Heart left ventricle (tissue), 16 donors: ENCODE measurements at regions not wholly inside any gene's neighbourhood (a gene's known extent, or its start where the extent isn't known, plus 50 kb on each side); places are given as distances from the start of the nearest gene placed in this dataset.

Experiments used
- ATAC-seq, 4 donors: fragments of 200-7000 bp; cut with Tn5 transposase; one replicate each; pipeline ENCODE4 v1.9.1; 2020 to 2022; ENCODE audit warnings: moderate library complexity in 4 of 4, mild to moderate bottlenecking in 3 of 4, moderate number of reproducible peaks in 1 of 4
- DNase-seq, 5 donors: peaks; one replicate each; pipeline ENCODE4 v3.0.0-alpha.2; 2020
- H3K27ac ChIP-seq, 12 donors: fragments of 200-600 bp; sonication (generic) in 4 of 12; one replicate each; pipeline versions ENCODE4 v1.5.0 to v1.8.0; 2016 to 2022; ENCODE audit warnings: mild to moderate bottlenecking in 2 of 12
- H3K27me3 ChIP-seq, 9 donors: fragments of 200-600 bp; sonication (generic) in 2 of 9; one replicate each; pipeline versions ENCODE4 v1.5.1 to v1.8.0; 2016 to 2022; ENCODE audit warnings: mild to moderate bottlenecking in 3 of 9
- H3K36me3 ChIP-seq, 9 donors: fragments of 200-600 bp; sonication (generic) in 2 of 9; one replicate each; pipeline versions ENCODE4 v1.5.0 to v1.8.0; 2018 to 2022; ENCODE audit warnings: mild to moderate bottlenecking in 2 of 9
- H3K4me1 ChIP-seq, 12 donors: fragments of 200-600 bp; sonication (generic) in 4 of 12; one replicate each; pipeline versions ENCODE4 v1.5.0 to v1.8.0; 2016 to 2022; ENCODE audit warnings: mild to moderate bottlenecking in 3 of 12
- H3K4me3 ChIP-seq, 12 donors: fragments of 200-600 bp; sonication (generic) in 4 of 12; one replicate each; pipeline versions ENCODE4 v1.5.0 to v1.8.0; 2017 to 2022; ENCODE audit warnings: mild to moderate bottlenecking in 9 of 12, moderate library complexity in 4 of 12
- H3K9me3 ChIP-seq, 12 donors: fragments of 200-600 bp; sonication (generic) in 4 of 12; one replicate each; pipeline versions ENCODE4 v1.5.0 to v1.8.0; 2016 to 2022; ENCODE audit warnings: mild to moderate bottlenecking in 1 of 12
- POLR2A ChIP-seq, 2 donors: fragments of 450-650 bp; IDR thresholded peaks; one replicate each; pipeline ENCODE4 v1.6.1; 2017; ENCODE audit warnings: antibody characterized with exemption in 2 of 2, mild to moderate bottlenecking in 2 of 2, moderate library complexity in 2 of 2
- WGBS, 4 donors: extraction: QIAGEN DNeasy Blood & Tissue Kit in 2 of 4; methylation state at CpG; one replicate each; pipeline versions ENCODE4 v1.1.5 to v1.1.7; 2013 to 2018; 5-methylcytosine and 5-hydroxymethylcytosine counted together
- intact Hi-C, 10 donors: fragments of 100-400 bp; cut with DNase I; formaldehyde crosslinking; loops; one replicate each; pipeline versions ENCODE4 v1.11.1 to v1.14.2; 2022
- TF ChIP-seq, protein P1 (sequence below), 12 donors: fragments of 200-600 bp; sonication (generic) in 4 of 12; IDR thresholded peaks; one replicate each; pipeline versions ENCODE4 v1.5.0 to v1.8.0; 2018 to 2022; ENCODE audit warnings: antibody characterized with exemption in 12 of 12, mild to moderate bottlenecking in 5 of 12
- donor health status: ischemic (EF 13 %, LVEDD 7.1; RV severe dilation, severe dysfunction).
- donor health status: healthy with polysubstance abuse.
- donor health status: DM: no; HTN: yes; CAD: no.
- donor health status: DM: no; HTN: no; CAD: no.
- donor health status: ischemic (EF 25% LVEDD 6.9; RV normal size, moderate dysfunction).
- donor health status: ischemic (EF 25% LVEDD 5.7; RV mildly dilated, moderate dysfunction).
- donor health status: healthy.
- donor health status: DM: yes; HTN: yes; CAD: no.
- donor health status: ischemic (EF 35%, LVEDD 5.7; RV mildly dilated, moderate dysfunction).
- donor health status: nonischemic (EF 11% LVEDD 7.7; RV severe dilation, severe dysfunction).
- donor health status: DM: yes; HTN: yes; CAD: no.
- donor health status: PGD.
- donor health status: ischemic (EF 29% LVEDD 5.4; RV normal size, mild dysfunction).
- donor health status: nonischemic (EF 23%, LVEDD 6.1; RV moderate dilation, normal function).

DNA sequence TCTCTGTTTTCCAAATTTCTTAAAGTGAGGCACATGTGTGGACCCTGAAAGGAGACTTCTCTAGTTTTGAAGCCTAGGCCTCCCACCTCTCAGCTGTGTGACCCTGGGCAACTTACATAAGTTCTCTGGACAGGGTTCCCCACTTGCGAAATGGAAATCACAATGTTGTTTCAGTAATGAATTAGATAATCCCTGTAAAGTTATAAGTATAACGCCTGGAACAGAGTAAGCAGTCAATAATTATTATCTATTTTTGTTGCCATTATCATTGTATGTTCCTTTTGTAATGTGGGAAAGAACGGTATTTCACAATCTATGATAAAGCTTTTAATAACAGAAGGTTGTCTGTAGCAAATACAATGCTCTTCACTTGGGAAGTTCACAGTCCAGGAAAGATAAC, 437.3 kb upstream of the ZNF507 start:
- Histone ChIP-seq H3K4me3 (no peak overlapping the region), H3K9me3 (peaks cover 0 to 3% (median 0%) of the 10 kb centered on the region in 12 donors), H3K27me3 (no peaks in the 10 kb centered on the region), H3K4me1 (peaks cover 0 to 14% (median 4%) of the 10 kb centered on the region in 12 donors), H3K36me3 (no peaks in the 10 kb centered on the region), H3K27ac (peak overlapping the region in 1 of 12 donors; percentile 19)
- ATAC-seq (no peak), DNase-seq (no peak)
- no peak for TF ChIP-seq POLR2A (IDR thresholded peaks at IDR 0.05)
- TF ChIP-seq, protein P1, sequence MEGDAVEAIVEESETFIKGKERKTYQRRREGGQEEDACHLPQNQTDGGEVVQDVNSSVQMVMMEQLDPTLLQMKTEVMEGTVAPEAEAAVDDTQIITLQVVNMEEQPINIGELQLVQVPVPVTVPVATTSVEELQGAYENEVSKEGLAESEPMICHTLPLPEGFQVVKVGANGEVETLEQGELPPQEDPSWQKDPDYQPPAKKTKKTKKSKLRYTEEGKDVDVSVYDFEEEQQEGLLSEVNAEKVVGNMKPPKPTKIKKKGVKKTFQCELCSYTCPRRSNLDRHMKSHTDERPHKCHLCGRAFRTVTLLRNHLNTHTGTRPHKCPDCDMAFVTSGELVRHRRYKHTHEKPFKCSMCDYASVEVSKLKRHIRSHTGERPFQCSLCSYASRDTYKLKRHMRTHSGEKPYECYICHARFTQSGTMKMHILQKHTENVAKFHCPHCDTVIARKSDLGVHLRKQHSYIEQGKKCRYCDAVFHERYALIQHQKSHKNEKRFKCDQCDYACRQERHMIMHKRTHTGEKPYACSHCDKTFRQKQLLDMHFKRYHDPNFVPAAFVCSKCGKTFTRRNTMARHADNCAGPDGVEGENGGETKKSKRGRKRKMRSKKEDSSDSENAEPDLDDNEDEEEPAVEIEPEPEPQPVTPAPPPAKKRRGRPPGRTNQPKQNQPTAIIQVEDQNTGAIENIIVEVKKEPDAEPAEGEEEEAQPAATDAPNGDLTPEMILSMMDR (IDR thresholded peaks at IDR 0.05), result no peak
- intact Hi-C loops, result no loop called here
- 40 to 62% (median 46%) methylated on average over 3 of the region's 3 CpGs for WGBS, 4 donors

DNA sequence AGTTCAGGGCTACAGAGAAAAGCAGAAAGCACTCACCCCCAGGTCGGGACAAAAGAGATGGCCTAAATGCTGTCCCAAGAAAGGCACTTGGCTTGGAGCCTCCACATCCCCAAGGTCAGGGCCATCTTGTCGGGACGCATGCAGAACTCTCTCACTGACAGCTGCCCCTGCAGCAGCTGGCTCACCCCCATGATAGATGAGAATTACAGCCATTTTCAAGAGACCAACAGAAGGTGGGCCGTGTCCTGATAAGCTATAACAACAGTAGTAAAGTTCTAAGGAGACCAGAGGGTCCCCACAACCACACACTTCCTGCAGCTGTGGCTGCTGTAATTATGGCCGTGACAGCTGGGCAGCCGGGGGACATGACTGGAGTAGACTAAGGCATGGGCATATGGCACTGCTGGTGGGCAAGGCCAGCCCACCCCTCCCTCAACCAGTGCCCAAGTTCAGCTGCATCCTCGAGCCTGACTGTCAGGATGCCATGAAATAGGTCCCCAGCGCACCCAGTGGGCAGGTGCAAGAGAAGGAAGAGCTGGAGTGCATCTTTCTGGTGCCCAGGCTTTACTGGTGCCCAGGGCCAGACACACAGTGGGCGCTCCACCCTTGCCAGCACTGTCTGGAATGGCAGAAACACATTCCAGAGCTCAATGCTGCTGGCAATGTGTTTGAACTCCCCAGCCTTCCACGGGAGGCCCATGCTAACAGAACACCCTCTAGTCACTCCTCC, 436.7 kb upstream of the ZNF507 start:
- DNase-seq (no peak), ATAC-seq (peak in 2 of 4 donors; percentile 23 to 40)
- peaks cover 0 to 14% (median 4%) of the 10 kb centered on the region in 12 donors for H3K4me1 ChIP-seq
- H3K9me3 ChIP-seq, result peaks cover 0 to 3% (median 0%) of the 10 kb centered on the region in 12 donors
- 50 to 65% (median 59%) methylated on average over 6 to 10 of the region's 10 CpGs for WGBS, 4 donors
- intact Hi-C loops, result no loop called here
- H3K4me3 ChIP-seq, result no peak overlapping the region
- no peaks in the 10 kb centered on the region for H3K36me3 ChIP-seq
- H3K27me3 ChIP-seq, result no peaks in the 10 kb centered on the region
- H3K27ac ChIP-seq, result no peak overlapping the region
- TF ChIP-seq, protein P1 (IDR thresholded peaks at IDR 0.05), result no peak
- no peak for TF ChIP-seq POLR2A (IDR thresholded peaks at IDR 0.05)

DNA sequence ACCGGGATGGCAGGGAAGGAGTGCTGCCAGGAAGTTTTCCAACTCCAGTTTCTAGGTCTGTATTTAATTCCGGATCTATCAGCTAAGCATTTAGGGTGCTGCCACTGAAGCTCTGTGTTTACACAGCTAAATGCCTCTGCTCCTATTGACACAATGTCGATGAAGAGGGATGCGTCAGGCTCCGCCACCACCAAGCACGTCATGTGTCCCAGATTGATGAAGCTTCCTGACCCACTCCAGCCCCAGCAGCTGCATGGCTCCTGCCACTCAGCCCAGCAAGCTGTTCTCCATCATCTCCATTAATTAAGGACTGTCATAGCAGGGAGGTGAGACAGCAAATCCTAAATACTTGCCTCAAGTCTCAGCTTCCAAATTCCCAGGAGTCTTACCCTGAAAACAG, 435.2 kb upstream of the ZNF507 start:
- Histone ChIP-seq H3K36me3 (no peaks in the 10 kb centered on the region), H3K9me3 (no peaks in the 10 kb centered on the region), H3K27ac (no peak overlapping the region), H3K4me1 (peaks cover 0 to 14% (median 4%) of the 10 kb centered on the region in 12 donors), H3K4me3 (no peak overlapping the region), H3K27me3 (no peaks in the 10 kb centered on the region)
- intact Hi-C loops, result no loop called here
- no peak for TF ChIP-seq POLR2A (IDR thresholded peaks at IDR 0.05)
- TF ChIP-seq, protein P1 (IDR thresholded peaks at IDR 0.05), result no peak
- DNase-seq (no peak), ATAC-seq (no peak)
- 63 to 77% (median 73%) methylated on average over 6 of the region's 6 CpGs for WGBS, 4 donors

DNA sequence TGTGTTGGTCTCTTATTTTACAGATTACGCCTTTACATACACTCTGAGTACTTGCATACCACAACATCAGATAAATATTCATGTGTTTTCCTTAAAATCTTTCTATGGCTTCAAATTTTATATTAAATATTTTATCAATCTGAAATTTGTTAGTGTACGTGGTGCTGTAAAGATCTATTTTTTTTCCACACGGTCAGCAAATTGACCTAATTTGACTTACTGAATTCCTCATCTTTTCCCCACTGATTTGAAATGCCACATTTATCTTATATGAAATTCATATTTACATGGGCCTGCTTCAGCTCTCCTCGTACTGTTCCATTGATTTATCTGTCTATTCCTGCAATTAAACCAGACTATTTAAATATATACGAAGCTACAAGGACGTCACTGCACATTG, 433.8 kb upstream of the ZNF507 start:
- peaks cover 0 to 8% (median 2%) of the 10 kb centered on the region in 12 donors for H3K4me1 ChIP-seq
- DNase-seq (no peak), ATAC-seq (no peak)
- no peak overlapping the region for H3K27ac ChIP-seq
- WGBS, 4 donors, result 71 to 77% (median 77%) methylated on average over 6 of the region's 6 CpGs
- H3K27me3 ChIP-seq, result no peaks in the 10 kb centered on the region
- no peaks in the 10 kb centered on the region for H3K36me3 ChIP-seq
- H3K4me3 ChIP-seq, result no peak overlapping the region
- H3K9me3 ChIP-seq, result no peaks in the 10 kb centered on the region
- TF ChIP-seq POLR2A (IDR thresholded peaks at IDR 0.05), result no peak
- TF ChIP-seq, protein P1 (IDR thresholded peaks at IDR 0.05), result no peak
- intact Hi-C loops, result no loop called here
